ENCODE measurements at regions not wholly inside any gene's neighbourhood (a gene's known extent, or its start where the extent isn't known, plus 50 kb on each side); places are given as distances from the start of the nearest gene placed in this dataset.

GRCh38 chr5:121762426-121762825 lies 89.3 kb upstream of the FTMT start:
- WGBS (ENCODE audit: low lambda C conversion rate) = 40% methylated on average over 1 of the region's 1 CpG
- TF ChIP-seq POLR2AphosphoS5 (IDR thresholded peaks at IDR 0.05; ENCODE audit: low read depth, low read length) (no peak), MEF2A (IDR thresholded peaks at IDR 0.05; ENCODE audit: borderline replicate concordance, low read depth) (no peak), ELF1 (IDR thresholded peaks at IDR 0.05) (no peak), FOXJ3 (CRISPR knock-in tag; IDR thresholded peaks at IDR 0.05) (no peak), RFX5 (IDR thresholded peaks at IDR 0.05; ENCODE audit: low read length) (no peak), FOXM1 (IDR thresholded peaks at IDR 0.05; ENCODE audit: low read depth) (no peak), GATA2 (CRISPR knock-in tag; IDR thresholded peaks at IDR 0.05) (no peak), RCOR1 (IDR thresholded peaks at IDR 0.05; ENCODE audit: low read length) (no peak), IRF3 (IDR thresholded peaks at IDR 0.05; ENCODE audit: low read depth, low read length) (no peak), TAF1 (IDR thresholded peaks at IDR 0.05; ENCODE audit: borderline replicate concordance, low read depth, low read length) (no peak), TCF12 (IDR thresholded peaks at IDR 0.05) (no peak), USF2 (IDR thresholded peaks at IDR 0.05; ENCODE audit: borderline replicate concordance, low read depth, low read length) (no peak), EP300 (IDR thresholded peaks at IDR 0.05; ENCODE audit: borderline replicate concordance in 1 of 2, low read depth in 1 of 2, low read length in 1 of 2) (no peak), CTCF (IDR thresholded peaks at IDR 0.05) (no peak), TEAD4 (IDR thresholded peaks at IDR 0.05; ENCODE audit: borderline replicate concordance, insufficient read depth) (no peak), EZH2phosphoT487 (IDR thresholded peaks at IDR 0.05; ENCODE audit: borderline replicate concordance, low read depth) (no peak), ZBTB33 (IDR thresholded peaks at IDR 0.05; ENCODE audit: borderline replicate concordance, low read depth) (no peak)
- no peak for DNase-seq
- Histone ChIP-seq H3F3A (replicated peaks; ENCODE audit: insufficient read depth) (no peaks in the 10 kb centered on the region), H3K27ac (ENCODE audit: low read depth in 2 of 2, low read length in 1 of 2) (no peak overlapping the region), H3K4me2 (no peak overlapping the region), H3K9me2 (0 out of 2 replicates have a peak, but pooled peaks cover 4% of the 10 kb centered on the region), H4K20me1 (ENCODE audit: insufficient read depth) (no peaks in the 10 kb centered on the region), H3K79me2 (ENCODE audit: insufficient read depth) (no peaks in the 10 kb centered on the region), H3K4me3 (ENCODE audit: low read depth in 2 of 2, low read length in 1 of 2) (no peak overlapping the region), H3K27me3 (ENCODE audit: insufficient read depth) (no peaks in the 10 kb centered on the region), H3K36me3 (replicated peaks in 1 of 2; ENCODE audit: control insufficient read depth in 1 of 2, insufficient read depth in 2 of 2, low read length in 1 of 2) (no peaks in the 10 kb centered on the region), H2AFZ (ENCODE audit: low read depth) (no peak overlapping the region), H3K9me3 (no peaks in the 10 kb centered on the region), H3K4me1 (ENCODE audit: control insufficient read depth in 1 of 2, insufficient read depth in 2 of 2, low read depth in 1 of 2, low read length in 1 of 2) (peaks cover 0 to 2% of the 10 kb centered on the region in 2 experiments; a peak in 1 of 4 replicates), H3K9ac (no peak overlapping the region)
- CTCF ChIA-PET = no interaction called here
- POLR2A ChIA-PET = no interaction called here

Measured in SK-N-SH (cell line).